ENCODE measurements at regions not wholly inside any gene's neighbourhood (a gene's known extent, or its start where the extent isn't known, plus 50 kb on each side); places are given as distances from the start of the nearest gene placed in this dataset.

GRCh38 chr17:77872714-77873499 lies 85.6 kb upstream of the TNRC6C start:
- TF ChIP-seq REST (IDR thresholded peaks at IDR 0.05; ENCODE audit: insufficient read depth in 1 of 2, low read depth in 2 of 2, low read length in 2 of 2) (no peak), POLR2AphosphoS5 (IDR thresholded peaks at IDR 0.05; ENCODE audit: low read depth, low read length) (no peak), FOXP2 (optimal IDR thresholded peaks at IDR 0.05; ENCODE audit: borderline replicate concordance, extremely low read depth, extremely low read length, insufficient read depth) (no peak), TAF1 (IDR thresholded peaks at IDR 0.05; ENCODE audit: borderline replicate concordance, insufficient read depth, low read length) (no peak), SIN3A (IDR thresholded peaks at IDR 0.05; ENCODE audit: borderline replicate concordance, insufficient read depth, low read length) (no peak)

- TF ChIP-seq SIN3A (IDR thresholded peaks at IDR 0.05; ENCODE audit: borderline replicate concordance, insufficient read depth, low read length) (no peak), TAF1 (IDR thresholded peaks at IDR 0.05; ENCODE audit: borderline replicate concordance, insufficient read depth, low read length) (no peak), POLR2AphosphoS5 (IDR thresholded peaks at IDR 0.05; ENCODE audit: low read depth, low read length) (no peak), FOXP2 (optimal IDR thresholded peaks at IDR 0.05; ENCODE audit: borderline replicate concordance, extremely low read depth, extremely low read length, insufficient read depth) (no peak), REST (IDR thresholded peaks at IDR 0.05; ENCODE audit: insufficient read depth in 1 of 2, low read depth in 2 of 2, low read length in 2 of 2) (no peak)
These were observed 84.8 kb upstream of the TNRC6C start for GRCh38 chr17:77873500-77874302.

GRCh38 chr17:77874303-77875050 lies 84.0 kb upstream of the TNRC6C start:
- TF ChIP-seq POLR2AphosphoS5 (IDR thresholded peaks at IDR 0.05; ENCODE audit: low read depth, low read length) = no peak
- TF ChIP-seq TAF1 (IDR thresholded peaks at IDR 0.05; ENCODE audit: borderline replicate concordance, insufficient read depth, low read length) = no peak
- TF ChIP-seq FOXP2 (optimal IDR thresholded peaks at IDR 0.05; ENCODE audit: borderline replicate concordance, extremely low read depth, extremely low read length, insufficient read depth) = no peak

GRCh38 chr17:77875051-77875780 lies 83.3 kb upstream of the TNRC6C start:
- TF ChIP-seq TAF1 (IDR thresholded peaks at IDR 0.05; ENCODE audit: borderline replicate concordance, insufficient read depth, low read length) (no peak), REST (IDR thresholded peaks at IDR 0.05; ENCODE audit: insufficient read depth in 1 of 2, low read depth in 2 of 2, low read length in 2 of 2) (no peak), FOXP2 (optimal IDR thresholded peaks at IDR 0.05; ENCODE audit: borderline replicate concordance, extremely low read depth, extremely low read length, insufficient read depth) (no peak), SIN3A (IDR thresholded peaks at IDR 0.05; ENCODE audit: borderline replicate concordance, insufficient read depth, low read length) (no peak), POLR2AphosphoS5 (IDR thresholded peaks at IDR 0.05; ENCODE audit: low read depth, low read length) (no peak)

All from PFSK-1 (cell line).